GM19395 (cell line): ENCODE measurements at regions not wholly inside any gene's neighbourhood (a gene's known extent, or its start where the extent isn't known, plus 50 kb on each side); places are given as distances from the start of the nearest gene placed in this dataset.
"Not testable (repeated sequence)": the region's sequence is repeated elsewhere in the genome, so short reads cannot be mapped to it uniquely, and the experiment has no call there.

ENCODE experiments used
- ATAC-seq: cut with Tn5 transposase; IDR thresholded peaks from one replicate; pipeline ENCODE4 v1.9.1; 2021; ENCODE audit warnings: mild to moderate bottlenecking, moderate library complexity; ENCODE audit not compliant: unreplicated experiment

GRCh38 chr15:61376961-61377360, 147.9 kb upstream of the RORA start:
- no peak for ATAC-seq

GRCh38 chr15:61376516-61376915, 147.4 kb upstream of the RORA start:
- no peak for ATAC-seq

GRCh38 chr15:61374848-61375247, 145.7 kb upstream of the RORA start:
- no peak for ATAC-seq

- ATAC-seq, result no peak
Measured at GRCh38 chr15:61367953-61368352, 138.9 kb upstream of the RORA start.

GRCh38 chr15:61364871-61365270, 135.8 kb upstream of the RORA start:
- no peak for ATAC-seq

GRCh38 chr15:61362912-61363311, 133.8 kb upstream of the RORA start:
- not testable (repeated sequence) for ATAC-seq

- ATAC-seq, result no peak
Measured at GRCh38 chr15:61344293-61344692, 115.2 kb upstream of the RORA start.

GRCh38 chr15:61342390-61342789, 113.3 kb upstream of the RORA start:
- ATAC-seq, result no peak

- ATAC-seq, result no peak
Measured at GRCh38 chr15:61339516-61339915, 110.4 kb upstream of the RORA start.

GRCh38 chr15:61337541-61337940, 108.4 kb upstream of the RORA start:
- ATAC-seq, result no peak

- no peak for ATAC-seq
Measured at GRCh38 chr15:61336026-61336638, 107.0 kb upstream of the RORA start.

GRCh38 chr15:61334714-61335113, 105.6 kb upstream of the RORA start:
- ATAC-seq, result not testable (repeated sequence)

GRCh38 chr15:61331019-61331418, 101.9 kb upstream of the RORA start:
- ATAC-seq, result no peak

GRCh38 chr15:61327019-61327631, 98.0 kb upstream of the RORA start:
- peak; percentile 77 for ATAC-seq

GRCh38 chr15:61319892-61320291, 90.8 kb upstream of the RORA start:
- no peak for ATAC-seq

GRCh38 chr15:61318802-61319525, 89.9 kb upstream of the RORA start:
- ATAC-seq, result no peak

GRCh38 chr15:61318301-61318700, 89.2 kb upstream of the RORA start:
- no peak for ATAC-seq

GRCh38 chr15:61315471-61315870, 86.4 kb upstream of the RORA start:
- ATAC-seq, result no peak

- ATAC-seq, result no peak
Measured at GRCh38 chr15:61314427-61314826, 85.3 kb upstream of the RORA start.

GRCh38 chr15:61309617-61310016, 80.5 kb upstream of the RORA start:
- no peak for ATAC-seq

- no peak for ATAC-seq
Measured at GRCh38 chr15:61309031-61309511, 80.0 kb upstream of the RORA start.

GRCh38 chr15:61308437-61308836, 79.3 kb upstream of the RORA start:
- ATAC-seq, result no peak
